GM20000 (cell line): ENCODE measurements at regions not wholly inside any gene's neighbourhood (a gene's known extent, or its start where the extent isn't known, plus 50 kb on each side); places are given as distances from the start of the nearest gene placed in this dataset.

ENCODE experiments used
- DNase-seq: peaks from one replicate; pipeline ENCODE4 v3.0.0; 2012; ENCODE audit warnings: low spot score
- TF ChIP-seq, protein P1 (sequence below): IDR thresholded peaks from 2 replicates; pipeline ENCODE4 v1.5.1; 2012; ENCODE audit warnings: mild to moderate bottlenecking, control low read depth; ENCODE audit errors: extremely low read depth, missing control alignments

DNA sequence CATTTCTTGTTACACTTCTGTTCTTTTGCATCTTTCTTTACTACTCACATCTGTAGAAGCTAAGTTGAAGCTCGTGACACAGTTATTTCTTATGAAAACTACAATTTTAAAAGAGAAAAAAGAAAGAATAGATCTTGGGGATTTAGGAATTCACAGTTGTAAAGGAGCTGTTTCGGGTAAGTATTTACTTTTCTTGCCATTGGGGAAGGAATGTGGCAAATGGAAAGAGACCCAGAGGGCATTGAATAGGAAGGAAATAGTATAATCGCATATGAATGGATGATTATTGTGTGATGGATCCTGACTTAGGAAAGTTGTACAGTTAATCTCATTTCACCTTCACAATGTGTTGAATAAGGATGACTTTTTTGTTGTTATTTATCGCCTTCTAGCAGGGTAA lies 914.1 kb upstream of the CDH8 start:
- TF ChIP-seq, protein P1, sequence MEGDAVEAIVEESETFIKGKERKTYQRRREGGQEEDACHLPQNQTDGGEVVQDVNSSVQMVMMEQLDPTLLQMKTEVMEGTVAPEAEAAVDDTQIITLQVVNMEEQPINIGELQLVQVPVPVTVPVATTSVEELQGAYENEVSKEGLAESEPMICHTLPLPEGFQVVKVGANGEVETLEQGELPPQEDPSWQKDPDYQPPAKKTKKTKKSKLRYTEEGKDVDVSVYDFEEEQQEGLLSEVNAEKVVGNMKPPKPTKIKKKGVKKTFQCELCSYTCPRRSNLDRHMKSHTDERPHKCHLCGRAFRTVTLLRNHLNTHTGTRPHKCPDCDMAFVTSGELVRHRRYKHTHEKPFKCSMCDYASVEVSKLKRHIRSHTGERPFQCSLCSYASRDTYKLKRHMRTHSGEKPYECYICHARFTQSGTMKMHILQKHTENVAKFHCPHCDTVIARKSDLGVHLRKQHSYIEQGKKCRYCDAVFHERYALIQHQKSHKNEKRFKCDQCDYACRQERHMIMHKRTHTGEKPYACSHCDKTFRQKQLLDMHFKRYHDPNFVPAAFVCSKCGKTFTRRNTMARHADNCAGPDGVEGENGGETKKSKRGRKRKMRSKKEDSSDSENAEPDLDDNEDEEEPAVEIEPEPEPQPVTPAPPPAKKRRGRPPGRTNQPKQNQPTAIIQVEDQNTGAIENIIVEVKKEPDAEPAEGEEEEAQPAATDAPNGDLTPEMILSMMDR: no peak
- DNase-seq: no peak

- TF ChIP-seq, protein P1: no peak
- DNase-seq: no peak
These were observed 904.3 kb upstream of the CDH8 start for GRCh38 chr16:62940569-62940968.

- DNase-seq: no peak
- TF ChIP-seq, protein P1: no peak
These were observed 903.4 kb upstream of the CDH8 start for GRCh38 chr16:62939687-62940086.

DNA sequence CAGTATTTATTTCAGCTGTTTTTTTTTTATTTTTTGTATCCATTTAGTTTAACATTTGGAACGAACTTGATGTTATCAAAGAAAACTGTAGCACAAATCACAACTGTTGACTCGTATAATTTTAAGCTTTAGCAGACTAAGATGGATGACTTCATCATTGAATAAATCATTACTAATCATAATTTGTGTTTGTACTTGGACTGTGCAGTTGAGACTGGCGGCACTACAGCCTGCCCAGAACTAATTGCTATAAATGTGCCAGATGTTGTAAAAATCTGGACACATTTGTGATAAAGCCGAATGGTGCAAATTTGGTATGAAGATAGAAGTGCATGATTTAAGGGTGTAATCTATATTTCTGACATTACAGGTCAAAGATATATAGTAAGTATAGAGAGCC lies 897.7 kb upstream of the CDH8 start:
- TF ChIP-seq, protein P1: no peak
- DNase-seq: no peak

GRCh38 chr16:62929593-62929992 lies 893.4 kb upstream of the CDH8 start:
- DNase-seq: no peak
- TF ChIP-seq, protein P1: no peak

GRCh38 chr16:62927122-62927521 lies 890.9 kb upstream of the CDH8 start:
- no peak for DNase-seq
- TF ChIP-seq, protein P1: no peak

GRCh38 chr16:62926121-62926801 lies 890.0 kb upstream of the CDH8 start:
- TF ChIP-seq, protein P1: no peak

More at GRCh38 chr16:62926121-62926801, 890.0 kb upstream of the CDH8 start:
- DNase-seq: no peak
